ENCODE measurements at regions not wholly inside any gene's neighbourhood (a gene's known extent, or its start where the extent isn't known, plus 50 kb on each side); places are given as distances from the start of the nearest gene placed in this dataset.

DNA sequence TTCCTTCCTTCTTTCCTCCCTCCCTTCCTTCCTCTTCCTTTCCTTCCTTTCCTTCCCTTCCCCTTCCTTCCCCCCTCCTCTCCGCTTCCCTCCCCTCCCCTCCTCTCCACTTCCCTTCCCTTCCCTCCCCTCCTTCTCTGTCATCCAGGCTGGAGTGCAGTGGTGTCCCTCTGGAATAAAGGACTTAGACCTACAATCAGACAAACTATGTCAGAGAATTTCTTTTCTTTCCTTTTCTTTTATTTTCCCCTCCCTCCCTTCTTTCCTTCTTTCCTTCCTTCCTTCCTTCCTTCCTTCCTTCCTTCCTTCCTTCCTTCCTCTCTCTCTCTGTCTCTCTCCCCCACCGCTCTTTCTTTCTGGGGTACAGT, 242.2 kb downstream of the GATA3 start:
- Mint-ChIP-seq H3K27ac (ENCODE audit: low read depth) (no peak overlapping the region), H3K27me3 (no peaks in the 10 kb centered on the region), H3K36me3 (ENCODE audit: insufficient read depth) (no peaks in the 10 kb centered on the region)

DNA sequence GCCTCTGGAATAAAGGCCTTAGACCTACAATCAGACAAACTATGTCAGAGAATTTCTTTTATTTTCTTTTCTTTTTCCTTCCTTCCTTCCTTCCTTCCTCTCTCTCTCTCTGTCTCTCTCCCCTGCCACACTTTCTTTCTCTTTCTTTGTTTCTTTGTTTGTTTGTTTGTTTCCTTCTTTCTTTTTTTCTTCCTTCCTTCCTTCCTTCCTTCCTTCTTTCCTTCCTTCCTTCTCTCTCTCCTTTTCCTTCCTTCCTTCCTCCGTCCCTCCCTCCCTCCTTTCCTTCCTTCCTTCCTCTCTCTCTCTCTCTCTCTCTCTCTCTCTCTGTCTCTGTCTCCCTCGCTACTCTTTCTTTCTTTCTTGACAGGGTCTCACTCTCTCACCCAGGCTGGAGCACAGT, 242.6 kb downstream of the GATA3 start:
- ATAC-seq (replicated peaks; ENCODE audit: extremely low read depth, poor library complexity, severe bottlenecking): no peak
- no peak for DNase-seq (ENCODE audit: low spot score in 2 of 2)
- no peaks in the 10 kb centered on the region for H3K4me1 Mint-ChIP-seq
- H3K27me3 Mint-ChIP-seq: no peaks in the 10 kb centered on the region
- H3K9me3 Mint-ChIP-seq: no peaks in the 10 kb centered on the region
- no peak overlapping the region for H3K27ac Mint-ChIP-seq (ENCODE audit: low read depth)
- H3K4me3 Mint-ChIP-seq: no peak overlapping the region
- H3K36me3 Mint-ChIP-seq (ENCODE audit: insufficient read depth): no peaks in the 10 kb centered on the region

More for the DNA sequence above, 242.2 kb downstream of the GATA3 start:
- ATAC-seq (replicated peaks; ENCODE audit: extremely low read depth, poor library complexity, severe bottlenecking) (no peak), DNase-seq (ENCODE audit: low spot score in 2 of 2) (no peak)
- H3K4me1 Mint-ChIP-seq: no peaks in the 10 kb centered on the region
- H3K4me3 Mint-ChIP-seq: no peak overlapping the region
- H3K9me3 Mint-ChIP-seq: no peaks in the 10 kb centered on the region

GRCh38 chr10:8297959-8298358, 243.5 kb downstream of the GATA3 start:
- Mint-ChIP-seq H3K27me3 (peaks cover 5% of the 10 kb centered on the region), H3K27ac (ENCODE audit: low read depth) (no peak overlapping the region), H3K4me1 (no peaks in the 10 kb centered on the region), H3K9me3 (no peaks in the 10 kb centered on the region), H3K4me3 (no peak overlapping the region), H3K36me3 (ENCODE audit: insufficient read depth) (no peaks in the 10 kb centered on the region)
- DNase-seq (ENCODE audit: low spot score in 2 of 2): no peak
- no peak for ATAC-seq (replicated peaks; ENCODE audit: extremely low read depth, poor library complexity, severe bottlenecking)

GRCh38 chr10:8298896-8299570, 244.5 kb downstream of the GATA3 start:
- ATAC-seq (replicated peaks; ENCODE audit: extremely low read depth, poor library complexity, severe bottlenecking) (no peak), DNase-seq (ENCODE audit: low spot score in 2 of 2) (no peak)
- Mint-ChIP-seq H3K27me3 (peaks cover 11% of the 10 kb centered on the region), H3K27ac (ENCODE audit: low read depth) (no peak overlapping the region), H3K36me3 (ENCODE audit: insufficient read depth) (no peaks in the 10 kb centered on the region), H3K4me1 (no peaks in the 10 kb centered on the region), H3K4me3 (no peak overlapping the region), H3K9me3 (no peaks in the 10 kb centered on the region)

GRCh38 chr10:8300925-8301324, 246.4 kb downstream of the GATA3 start:
- H3K27ac Mint-ChIP-seq (ENCODE audit: low read depth): no peak overlapping the region
- ATAC-seq (replicated peaks; ENCODE audit: extremely low read depth, poor library complexity, severe bottlenecking): no peak
- DNase-seq (ENCODE audit: low spot score in 2 of 2): no peak

GRCh38 chr10:8301333-8301732, 246.8 kb downstream of the GATA3 start:
- Mint-ChIP-seq H3K9me3 (no peaks in the 10 kb centered on the region), H3K36me3 (ENCODE audit: insufficient read depth) (no peaks in the 10 kb centered on the region), H3K4me1 (no peaks in the 10 kb centered on the region), H3K27me3 (peaks cover 11% of the 10 kb centered on the region), H3K4me3 (no peak overlapping the region), H3K27ac (ENCODE audit: low read depth) (no peak overlapping the region)
- no peak for DNase-seq (ENCODE audit: low spot score in 2 of 2)
- no peak for ATAC-seq (replicated peaks; ENCODE audit: extremely low read depth, poor library complexity, severe bottlenecking)

More at GRCh38 chr10:8300925-8301324, 246.4 kb downstream of the GATA3 start:
- Mint-ChIP-seq H3K4me3 (no peak overlapping the region), H3K4me1 (no peaks in the 10 kb centered on the region), H3K9me3 (no peaks in the 10 kb centered on the region), H3K27me3 (peaks cover 11% of the 10 kb centered on the region), H3K36me3 (ENCODE audit: insufficient read depth) (no peaks in the 10 kb centered on the region)

GRCh38 chr10:8301831-8302230, 247.3 kb downstream of the GATA3 start:
- H3K27me3 Mint-ChIP-seq: peaks cover 11% of the 10 kb centered on the region
- no peak overlapping the region for H3K4me3 Mint-ChIP-seq
- no peak overlapping the region for H3K27ac Mint-ChIP-seq (ENCODE audit: low read depth)
- no peaks in the 10 kb centered on the region for H3K9me3 Mint-ChIP-seq
- DNase-seq (ENCODE audit: low spot score in 2 of 2) (no peak), ATAC-seq (replicated peaks; ENCODE audit: extremely low read depth, poor library complexity, severe bottlenecking) (no peak)
- H3K4me1 Mint-ChIP-seq: no peaks in the 10 kb centered on the region
- no peaks in the 10 kb centered on the region for H3K36me3 Mint-ChIP-seq (ENCODE audit: insufficient read depth)

DNA sequence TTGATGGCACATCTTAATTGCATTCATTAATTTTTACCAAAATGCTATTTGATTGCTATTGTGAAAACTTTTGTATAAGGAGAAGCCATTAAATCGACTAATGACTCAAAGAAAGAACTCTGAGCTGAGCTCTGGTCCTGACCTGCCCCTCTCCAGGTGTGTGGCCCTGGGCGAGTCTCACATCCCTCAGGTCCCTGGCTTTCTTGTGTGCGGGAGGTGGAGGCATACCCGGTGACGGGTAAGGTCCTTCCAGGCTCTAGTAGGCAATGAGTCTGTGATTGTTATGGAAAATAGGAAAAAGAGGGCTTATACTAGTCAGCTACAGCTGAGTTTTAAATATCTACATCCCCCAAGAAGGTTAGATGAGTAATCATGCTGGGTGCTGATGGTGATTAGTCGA, 248.1 kb downstream of the GATA3 start:
- ATAC-seq (replicated peaks; ENCODE audit: extremely low read depth, poor library complexity, severe bottlenecking): no peak
- Mint-ChIP-seq H3K4me3 (no peak overlapping the region), H3K9me3 (no peaks in the 10 kb centered on the region), H3K27ac (ENCODE audit: low read depth) (no peak overlapping the region), H3K36me3 (ENCODE audit: insufficient read depth) (no peaks in the 10 kb centered on the region), H3K27me3 (peaks cover 11% of the 10 kb centered on the region), H3K4me1 (no peaks in the 10 kb centered on the region)
- no peak for DNase-seq (ENCODE audit: low spot score in 2 of 2)

DNA sequence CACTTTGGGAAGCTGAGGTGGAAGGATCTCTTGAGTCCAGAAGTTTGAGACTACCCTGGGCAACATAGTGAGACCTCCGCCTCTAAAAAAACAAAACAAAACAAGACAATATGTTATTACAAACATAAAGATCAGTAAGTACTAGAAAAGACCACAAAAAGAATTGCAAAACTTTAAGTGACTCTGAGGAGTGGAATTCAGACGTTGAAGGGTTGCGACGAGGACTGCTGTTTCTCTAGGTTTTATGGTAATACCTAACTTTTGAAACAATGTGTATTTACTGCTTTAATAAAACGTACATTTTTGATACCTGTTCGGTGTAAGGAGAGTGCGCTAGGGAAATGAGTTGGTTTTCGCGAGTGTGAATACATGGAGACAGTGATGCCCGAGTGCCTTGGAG, 250.4 kb downstream of the GATA3 start:
- Mint-ChIP-seq H3K4me3 (no peak overlapping the region), H3K36me3 (ENCODE audit: insufficient read depth) (no peaks in the 10 kb centered on the region), H3K9me3 (no peaks in the 10 kb centered on the region), H3K27me3 (peaks cover 11% of the 10 kb centered on the region), H3K27ac (ENCODE audit: low read depth) (no peak overlapping the region), H3K4me1 (no peaks in the 10 kb centered on the region)
- ATAC-seq (replicated peaks; ENCODE audit: extremely low read depth, poor library complexity, severe bottlenecking): no peak
- no peak for DNase-seq (ENCODE audit: low spot score in 2 of 2)

DNA sequence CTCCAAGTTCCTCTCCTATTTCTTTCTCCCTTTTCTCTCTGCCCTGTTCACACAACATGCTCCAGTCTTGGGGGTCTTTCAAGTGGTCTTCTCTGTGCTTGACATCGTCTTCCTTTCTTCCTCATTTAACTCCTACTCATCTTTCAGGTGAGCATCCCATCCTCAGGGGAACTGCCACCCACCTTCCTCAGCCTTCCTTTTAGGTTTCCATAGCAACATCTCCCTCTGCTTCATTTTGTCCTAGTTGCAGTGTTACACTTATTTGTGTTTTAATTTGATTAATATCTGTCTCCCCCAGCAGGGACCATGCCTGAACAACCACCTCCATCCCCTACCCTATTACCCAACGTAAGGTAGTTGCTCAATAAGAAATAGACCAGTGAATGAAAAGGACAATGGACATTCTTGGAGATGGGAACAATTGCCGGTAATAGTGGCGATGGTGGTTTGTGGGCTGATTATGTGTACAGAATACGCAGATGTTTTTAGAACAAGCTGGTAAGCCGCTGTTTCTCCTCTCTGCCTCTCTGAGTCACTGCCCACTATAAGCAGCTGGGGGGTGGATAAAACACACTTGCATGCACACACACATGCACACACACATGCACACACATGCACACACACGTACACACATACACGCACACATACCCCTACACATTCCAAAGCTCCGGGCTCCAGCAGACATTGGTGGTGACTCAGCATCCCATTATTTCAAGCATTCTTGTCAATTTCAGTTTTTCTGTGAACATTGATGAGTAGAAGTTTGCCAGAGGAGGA, 251.6 kb downstream of the GATA3 start:
- no peaks in the 10 kb centered on the region for H3K36me3 Mint-ChIP-seq (ENCODE audit: insufficient read depth)
- DNase-seq (ENCODE audit: low spot score in 2 of 2) (no peak), ATAC-seq (replicated peaks; ENCODE audit: extremely low read depth, poor library complexity, severe bottlenecking) (no peak)
- H3K4me1 Mint-ChIP-seq: no peaks in the 10 kb centered on the region
- peaks cover 11% of the 10 kb centered on the region for H3K27me3 Mint-ChIP-seq
- H3K4me3 Mint-ChIP-seq: no peak overlapping the region
- H3K9me3 Mint-ChIP-seq: no peaks in the 10 kb centered on the region
- no peak overlapping the region for H3K27ac Mint-ChIP-seq (ENCODE audit: low read depth)

GRCh38 chr10:8306685-8307364, 252.3 kb downstream of the GATA3 start:
- Mint-ChIP-seq H3K27ac (ENCODE audit: low read depth) (no peak overlapping the region), H3K9me3 (no peaks in the 10 kb centered on the region), H3K36me3 (ENCODE audit: insufficient read depth) (no peaks in the 10 kb centered on the region), H3K4me1 (no peaks in the 10 kb centered on the region), H3K4me3 (no peak overlapping the region), H3K27me3 (peaks cover 11% of the 10 kb centered on the region)
- DNase-seq (ENCODE audit: low spot score in 2 of 2) (no peak), ATAC-seq (replicated peaks; ENCODE audit: extremely low read depth, poor library complexity, severe bottlenecking) (no peak)

GRCh38 chr10:8310930-8311329, 256.4 kb downstream of the GATA3 start:
- H3K4me3 Mint-ChIP-seq: no peak overlapping the region
- peaks cover 2% of the 10 kb centered on the region for H3K4me1 Mint-ChIP-seq
- no peak overlapping the region for H3K27ac Mint-ChIP-seq (ENCODE audit: low read depth)
- DNase-seq (ENCODE audit: low spot score in 2 of 2): no peak
- ATAC-seq (replicated peaks; ENCODE audit: extremely low read depth, poor library complexity, severe bottlenecking): no peak
- H3K36me3 Mint-ChIP-seq (ENCODE audit: insufficient read depth): no peaks in the 10 kb centered on the region
- no peaks in the 10 kb centered on the region for H3K27me3 Mint-ChIP-seq
- H3K9me3 Mint-ChIP-seq: no peaks in the 10 kb centered on the region
